ENCODE measurements at regions not wholly inside any gene's neighbourhood (a gene's known extent, or its start where the extent isn't known, plus 50 kb on each side); places are given as distances from the start of the nearest gene placed in this dataset.

GRCh38 chr1:112044745-112045144, 55.3 kb upstream of the KCND3 start:
- no peaks in the 10 kb centered on the region for H3K9me1 ChIP-seq (ENCODE audit: control insufficient read depth, extremely low read depth, insufficient read depth, low read length)
- TF ChIP-seq, protein P1, sequence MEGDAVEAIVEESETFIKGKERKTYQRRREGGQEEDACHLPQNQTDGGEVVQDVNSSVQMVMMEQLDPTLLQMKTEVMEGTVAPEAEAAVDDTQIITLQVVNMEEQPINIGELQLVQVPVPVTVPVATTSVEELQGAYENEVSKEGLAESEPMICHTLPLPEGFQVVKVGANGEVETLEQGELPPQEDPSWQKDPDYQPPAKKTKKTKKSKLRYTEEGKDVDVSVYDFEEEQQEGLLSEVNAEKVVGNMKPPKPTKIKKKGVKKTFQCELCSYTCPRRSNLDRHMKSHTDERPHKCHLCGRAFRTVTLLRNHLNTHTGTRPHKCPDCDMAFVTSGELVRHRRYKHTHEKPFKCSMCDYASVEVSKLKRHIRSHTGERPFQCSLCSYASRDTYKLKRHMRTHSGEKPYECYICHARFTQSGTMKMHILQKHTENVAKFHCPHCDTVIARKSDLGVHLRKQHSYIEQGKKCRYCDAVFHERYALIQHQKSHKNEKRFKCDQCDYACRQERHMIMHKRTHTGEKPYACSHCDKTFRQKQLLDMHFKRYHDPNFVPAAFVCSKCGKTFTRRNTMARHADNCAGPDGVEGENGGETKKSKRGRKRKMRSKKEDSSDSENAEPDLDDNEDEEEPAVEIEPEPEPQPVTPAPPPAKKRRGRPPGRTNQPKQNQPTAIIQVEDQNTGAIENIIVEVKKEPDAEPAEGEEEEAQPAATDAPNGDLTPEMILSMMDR (optimal IDR thresholded peaks at IDR 0.05 in 1 of 3, IDR thresholded peaks at IDR 0.05 in 1 of 3, conservative IDR thresholded peaks at IDR 0.05 in 1 of 3; ENCODE audit: extremely low read depth in 1 of 3, insufficient read depth in 2 of 3, low read length in 3 of 3), result no peak
- no peak for TF ChIP-seq EZH2 (IDR thresholded peaks at IDR 0.05; ENCODE audit: low read length)
- no peak overlapping the region for H3K4me3 ChIP-seq (ENCODE audit: control insufficient read depth in 2 of 3, extremely low read depth in 1 of 3, insufficient read depth in 2 of 3, low read depth in 1 of 3, low read length in 3 of 3)
- peaks cover 3% of the 10 kb centered on the region for H3K27me3 ChIP-seq (ENCODE audit: control insufficient read depth, extremely low read depth, insufficient read depth, low read length)
- H3K79me2 ChIP-seq (ENCODE audit: control insufficient read depth, insufficient read depth, low read length), result no peaks in the 10 kb centered on the region
- H3K4me1 ChIP-seq (ENCODE audit: control insufficient read depth, extremely low read depth, insufficient read depth, low read length), result no peaks in the 10 kb centered on the region
- H3K9ac ChIP-seq (ENCODE audit: control insufficient read depth, extremely low read depth, insufficient read depth, low read length), result no peak overlapping the region
- DNase-seq (ENCODE audit: low read depth, low spot score), result no peak
- no peak overlapping the region for H3K4me2 ChIP-seq (ENCODE audit: control insufficient read depth, extremely low read depth, insufficient read depth, low read depth, low read length)
- dilution Hi-C loops (cut with MboI; ENCODE audit: extremely low pct_ligation_motif_present, low sequenced_read_pairs), result no loop called here
- no peak overlapping the region for H3K27ac ChIP-seq (ENCODE audit: control insufficient read depth, insufficient read depth, low read length)
- no peaks in the 10 kb centered on the region for H4K20me1 ChIP-seq (ENCODE audit: control insufficient read depth, extremely low read depth, insufficient read depth, low read length)
- no peak for FAIRE-seq
- H3K36me3 ChIP-seq (ENCODE audit: control insufficient read depth in 2 of 2, extremely low read depth in 1 of 2, insufficient read depth in 2 of 2, low read length in 2 of 2), result no peaks in the 10 kb centered on the region
- H2AFZ ChIP-seq (ENCODE audit: control insufficient read depth, low read length), result no peak overlapping the region
- H3K9me3 ChIP-seq (ENCODE audit: control insufficient read depth, low read depth, low read length), result no peaks in the 10 kb centered on the region

DNA sequence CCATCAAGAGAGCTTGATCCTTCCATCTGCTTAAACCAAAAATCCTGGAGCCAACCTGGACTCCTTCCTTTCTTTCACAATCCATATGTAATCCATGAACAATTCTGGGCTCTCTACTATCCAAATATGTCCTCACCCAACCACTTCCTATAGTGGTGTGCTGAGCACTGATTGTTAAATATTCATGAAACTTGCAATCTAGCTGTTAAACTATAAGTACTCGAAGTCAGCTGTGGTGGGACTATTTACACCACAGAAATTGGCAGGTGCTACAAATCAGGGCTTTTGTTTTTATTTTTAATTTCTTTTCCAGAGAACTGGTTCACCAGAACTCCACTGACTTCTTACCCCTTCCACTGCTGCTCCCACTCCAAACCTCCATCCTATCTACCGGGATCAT, 57.2 kb upstream of the KCND3 start:
- no peak overlapping the region for H2AFZ ChIP-seq (ENCODE audit: control insufficient read depth, low read length)
- H3K9ac ChIP-seq (ENCODE audit: control insufficient read depth, extremely low read depth, insufficient read depth, low read length), result no peak overlapping the region
- H3K4me2 ChIP-seq (ENCODE audit: control insufficient read depth, extremely low read depth, insufficient read depth, low read depth, low read length), result no peak overlapping the region
- no peaks in the 10 kb centered on the region for H3K4me1 ChIP-seq (ENCODE audit: control insufficient read depth, extremely low read depth, insufficient read depth, low read length)
- dilution Hi-C loops (cut with MboI; ENCODE audit: extremely low pct_ligation_motif_present, low sequenced_read_pairs), result no loop called here
- no peaks in the 10 kb centered on the region for H3K36me3 ChIP-seq (ENCODE audit: control insufficient read depth in 2 of 2, extremely low read depth in 1 of 2, insufficient read depth in 2 of 2, low read length in 2 of 2)
- no peaks in the 10 kb centered on the region for H3K9me1 ChIP-seq (ENCODE audit: control insufficient read depth, extremely low read depth, insufficient read depth, low read length)
- no peaks in the 10 kb centered on the region for H3K79me2 ChIP-seq (ENCODE audit: control insufficient read depth, insufficient read depth, low read length)
- no peak overlapping the region for H3K27ac ChIP-seq (ENCODE audit: control insufficient read depth, insufficient read depth, low read length)
- FAIRE-seq, result no peak
- no peak for TF ChIP-seq EZH2 (IDR thresholded peaks at IDR 0.05; ENCODE audit: low read length)
- TF ChIP-seq, protein P1 (optimal IDR thresholded peaks at IDR 0.05 in 1 of 3, IDR thresholded peaks at IDR 0.05 in 1 of 3, conservative IDR thresholded peaks at IDR 0.05 in 1 of 3; ENCODE audit: extremely low read depth in 1 of 3, insufficient read depth in 2 of 3, low read length in 3 of 3), result no peak
- H3K9me3 ChIP-seq (ENCODE audit: control insufficient read depth, low read depth, low read length), result no peaks in the 10 kb centered on the region
- no peaks in the 10 kb centered on the region for H4K20me1 ChIP-seq (ENCODE audit: control insufficient read depth, extremely low read depth, insufficient read depth, low read length)
- H3K4me3 ChIP-seq (ENCODE audit: control insufficient read depth in 2 of 3, extremely low read depth in 1 of 3, insufficient read depth in 2 of 3, low read depth in 1 of 3, low read length in 3 of 3), result no peak overlapping the region
- H3K27me3 ChIP-seq (ENCODE audit: control insufficient read depth, extremely low read depth, insufficient read depth, low read length), result peaks cover 3% of the 10 kb centered on the region
- no peak for DNase-seq (ENCODE audit: low read depth, low spot score)
